PFSK-1 (cell line): ENCODE measurements at regions not wholly inside any gene's neighbourhood (a gene's known extent, or its start where the extent isn't known, plus 50 kb on each side); places are given as distances from the start of the nearest gene placed in this dataset.

ENCODE experiments used
- FOXP2 ChIP-seq: optimal IDR thresholded peaks from 2 replicates; pipeline ENCODE3; 2011; ENCODE audit warnings: borderline replicate concordance, control low read depth, inconsistent platforms; ENCODE audit not compliant: insufficient read depth; ENCODE audit errors: extremely low read length, extremely low read depth
- POLR2AphosphoS5 ChIP-seq: IDR thresholded peaks from 2 replicates; pipeline ENCODE4 v1.6.1; 2012; ENCODE audit warnings: low read depth, mild to moderate bottlenecking, control low read depth, low read length, moderate library complexity
- REST ChIP-seq, 2 experiments: IDR thresholded peaks; 2 replicates each; pipeline versions ENCODE4 v1.6.1 to v1.8.0; 2011 to 2012; ENCODE audit warnings: low read depth in 2 of 2, low read length in 2 of 2, control low read depth in 1 of 2, inconsistent platforms in 1 of 2, mild to moderate bottlenecking in 1 of 2, moderate library complexity in 1 of 2; ENCODE audit not compliant: insufficient read depth in 1 of 2
- SIN3A ChIP-seq: IDR thresholded peaks from 2 replicates; pipeline ENCODE4 v1.6.1; 2012; ENCODE audit warnings: mild to moderate bottlenecking, low read length, moderate library complexity, borderline replicate concordance; ENCODE audit not compliant: insufficient read depth
- TAF1 ChIP-seq: IDR thresholded peaks from 2 replicates; pipeline ENCODE4 v1.6.1; 2012; ENCODE audit warnings: low read length, control low read depth, borderline replicate concordance; ENCODE audit not compliant: insufficient read depth

DNA sequence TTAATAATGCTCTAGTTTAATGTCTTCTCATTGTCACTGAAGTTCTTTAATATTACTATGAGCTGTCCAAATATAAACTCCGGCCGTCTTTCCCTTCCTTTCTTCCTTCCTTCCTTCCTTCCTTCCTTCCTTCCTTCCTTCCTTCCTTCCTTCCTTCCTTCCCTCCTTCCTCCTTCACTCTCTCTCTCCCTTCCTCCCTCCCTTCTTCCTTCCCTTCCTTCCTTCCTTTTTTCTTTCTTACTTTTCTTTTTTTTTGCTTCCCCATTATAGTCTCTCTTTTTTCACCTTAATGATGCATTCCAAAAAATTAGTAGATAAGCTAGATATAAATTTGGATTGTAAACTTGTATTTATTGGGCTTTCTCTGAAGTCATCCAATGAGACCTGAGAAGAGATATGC, 431.0 kb upstream of the ADGRL4 start:
- no peak for TF ChIP-seq TAF1
- TF ChIP-seq POLR2AphosphoS5, result no peak
- no peak for TF ChIP-seq REST (IDR thresholded peaks at IDR 0.05; ENCODE audit: insufficient read depth in 1 of 2, low read depth in 2 of 2, low read length in 2 of 2)
- TF ChIP-seq SIN3A, result no peak
- TF ChIP-seq FOXP2, result no peak
